GM19463 (cell line): ENCODE measurements at regions not wholly inside any gene's neighbourhood (a gene's known extent, or its start where the extent isn't known, plus 50 kb on each side); places are given as distances from the start of the nearest gene placed in this dataset.

Source experiments
- ATAC-seq: cut with Tn5 transposase; IDR thresholded peaks from one replicate; pipeline ENCODE4 v1.9.1; 2021; ENCODE audit warnings: mild to moderate bottlenecking, moderate library complexity; ENCODE audit not compliant: unreplicated experiment

DNA sequence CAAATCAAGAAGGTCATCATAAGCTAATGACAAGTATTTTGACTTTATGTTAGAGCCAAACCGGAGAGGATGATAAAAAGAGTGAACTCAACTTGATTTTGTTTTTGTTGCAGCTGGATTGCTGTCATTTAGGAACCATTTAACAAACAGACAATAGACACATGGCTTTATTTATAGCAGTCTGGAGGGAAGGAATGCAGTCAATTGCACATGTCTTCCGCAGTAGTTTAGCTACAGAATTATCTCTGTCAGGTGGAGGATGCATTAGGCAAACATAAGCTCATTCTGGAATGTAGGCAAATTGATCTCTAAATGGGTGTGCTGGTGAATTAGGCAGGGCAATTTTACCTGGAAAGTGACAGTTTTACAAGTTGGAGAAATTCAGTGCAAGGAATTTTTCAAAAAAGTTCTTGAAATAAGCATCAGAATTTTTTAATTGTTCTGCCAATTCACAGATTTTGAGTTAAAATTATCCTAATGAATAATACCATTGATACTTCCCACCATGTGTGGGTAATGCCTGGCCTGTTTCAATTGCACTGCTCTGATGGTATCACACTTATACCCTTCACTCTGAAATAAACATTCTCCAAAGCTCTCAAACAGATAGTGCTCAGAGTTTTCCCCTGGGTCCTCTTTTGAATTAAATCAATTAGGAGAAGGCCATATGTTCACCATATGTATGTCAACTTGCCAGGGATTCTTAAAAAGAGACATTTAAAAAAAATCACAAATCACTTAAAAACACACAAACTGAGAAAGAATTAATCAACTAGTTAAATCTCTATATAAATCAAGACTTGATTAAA, 318.3 kb downstream of the NDFIP2 start:
- no peak for ATAC-seq

DNA sequence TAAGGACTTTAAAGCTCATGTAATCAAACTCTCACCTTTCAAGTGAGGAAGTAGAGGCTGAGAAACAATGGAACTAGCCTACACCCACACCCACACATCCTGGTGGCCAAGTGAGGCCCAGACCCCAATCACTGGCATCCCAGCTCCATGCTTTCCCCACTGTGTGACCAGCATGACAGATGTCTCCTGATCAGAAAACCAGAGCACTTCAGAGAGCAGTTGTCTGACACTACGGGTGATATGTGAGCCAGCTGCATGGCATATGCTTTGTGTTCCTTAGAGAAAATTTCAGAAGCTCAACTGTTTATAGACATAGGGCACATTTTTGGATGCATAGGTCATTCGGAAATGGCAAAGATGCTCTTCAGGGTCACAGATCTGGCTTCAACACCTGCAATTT, 315.2 kb downstream of the NDFIP2 start:
- no peak for ATAC-seq

DNA sequence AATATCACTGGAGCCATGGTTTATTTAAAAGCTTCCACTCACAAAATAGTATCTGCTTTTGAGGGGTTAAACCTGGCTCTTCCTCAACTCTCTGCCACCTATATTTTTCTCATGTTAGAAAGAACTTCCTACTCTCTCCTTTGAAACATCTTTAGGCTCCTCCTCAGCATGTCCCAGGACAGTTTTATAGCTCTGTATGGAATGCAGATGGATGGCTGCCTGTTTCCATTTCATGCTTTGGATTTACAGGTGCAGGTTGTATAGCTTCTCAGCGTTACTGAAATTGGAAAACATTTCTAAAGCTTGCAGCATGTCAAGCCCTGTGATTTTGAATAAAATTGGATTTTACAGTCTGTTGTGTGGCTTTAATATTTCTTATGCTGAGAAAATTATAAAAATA, 314.0 kb downstream of the NDFIP2 start:
- ATAC-seq: no peak

DNA sequence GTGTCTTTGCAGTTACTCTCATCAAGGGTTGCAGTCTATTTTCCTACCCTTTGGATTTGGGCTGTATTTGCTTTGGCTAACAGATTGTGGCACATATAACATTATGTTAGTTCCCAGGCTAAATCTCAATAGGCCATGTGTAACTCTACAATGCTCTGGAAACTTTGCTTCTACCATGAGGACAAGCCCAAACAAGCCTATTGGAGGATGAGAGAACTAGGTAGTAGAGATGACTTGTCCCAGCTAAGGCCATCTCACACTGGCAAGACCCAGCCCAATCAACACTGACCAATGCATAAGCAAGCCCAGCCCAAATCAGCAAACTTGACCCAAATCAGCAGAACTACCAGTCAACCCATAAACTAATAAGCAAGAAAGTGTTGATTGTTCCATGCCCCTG, 311.8 kb downstream of the NDFIP2 start:
- no peak for ATAC-seq

DNA sequence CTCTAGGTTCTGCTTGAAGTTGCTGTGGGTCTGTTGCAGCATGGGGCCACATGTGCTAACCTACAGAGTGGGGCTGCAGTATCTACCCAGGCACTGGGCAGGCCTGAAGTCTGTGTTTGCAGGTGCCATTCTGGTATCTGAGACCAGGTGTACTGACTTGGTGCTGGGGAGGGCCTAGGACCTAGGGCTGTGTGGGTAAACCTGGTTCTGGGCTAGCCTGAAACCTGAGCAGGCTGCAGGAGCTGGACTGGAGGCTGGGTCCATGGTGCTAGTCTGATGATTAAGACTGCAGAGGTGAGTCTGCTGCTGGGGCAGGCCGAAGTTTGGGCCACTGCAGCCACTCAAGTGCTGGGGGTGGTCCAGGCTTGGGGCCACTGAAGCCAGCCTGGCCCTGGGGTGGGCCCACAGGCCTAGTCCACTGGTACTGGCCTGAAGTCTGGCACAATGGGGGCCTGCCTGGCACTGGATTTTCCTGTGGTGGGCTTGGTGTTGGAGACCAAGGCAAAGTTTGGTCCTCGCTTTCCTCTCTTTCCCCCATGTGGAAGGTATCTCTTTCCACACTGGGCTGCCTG, 310.6 kb downstream of the NDFIP2 start:
- no peak for ATAC-seq

DNA sequence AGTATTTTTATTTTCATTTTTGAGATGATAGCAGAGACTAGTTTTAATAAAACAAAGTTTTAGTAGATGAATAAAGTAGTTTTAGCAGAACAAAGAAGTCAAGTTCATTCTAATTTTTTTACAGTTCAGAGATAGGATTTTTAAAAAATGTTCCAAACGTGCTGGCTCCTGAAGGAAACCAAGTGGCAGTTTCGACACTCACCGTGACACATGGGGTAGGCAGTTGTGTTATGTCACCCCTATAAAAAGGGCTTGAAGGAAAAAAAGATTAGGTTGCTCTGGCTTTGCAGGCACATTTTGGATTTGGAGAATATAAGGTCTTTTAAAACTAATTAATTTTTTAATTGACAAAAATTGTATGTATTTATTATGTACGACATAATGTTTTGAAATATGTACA, 305.2 kb downstream of the NDFIP2 start:
- no peak for ATAC-seq

DNA sequence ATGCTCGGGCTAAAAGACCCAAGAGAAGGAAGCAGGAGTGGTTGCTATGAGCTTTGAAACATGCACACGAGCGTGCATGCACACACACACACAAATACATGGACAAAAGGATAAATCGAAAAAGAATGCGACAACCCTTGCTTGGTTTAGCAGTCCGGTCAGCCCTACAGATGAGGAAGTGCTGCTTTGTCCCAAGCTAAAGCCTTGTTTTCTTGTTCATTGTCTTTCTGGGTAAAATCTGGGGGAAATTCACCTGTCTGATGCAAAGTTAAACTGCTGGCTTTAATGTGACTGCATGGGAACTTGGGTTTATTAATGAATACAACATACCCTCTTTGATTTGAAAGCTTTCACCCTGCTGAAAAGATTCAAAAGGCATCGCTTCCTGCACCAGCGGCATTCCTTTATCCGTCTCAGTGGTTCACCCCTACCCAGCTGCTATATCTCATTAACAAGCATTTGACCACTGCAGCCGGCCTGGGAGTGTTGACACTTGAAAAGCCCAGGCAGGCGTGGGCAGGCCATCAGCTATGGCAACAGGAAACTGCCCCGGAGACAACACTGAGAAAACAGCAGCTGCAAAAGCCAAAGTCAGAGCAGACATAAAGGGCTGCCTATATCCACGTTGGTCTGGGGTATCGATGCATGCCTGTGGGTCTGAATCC, 301.7 kb downstream of the NDFIP2 start:
- ATAC-seq: no peak

DNA sequence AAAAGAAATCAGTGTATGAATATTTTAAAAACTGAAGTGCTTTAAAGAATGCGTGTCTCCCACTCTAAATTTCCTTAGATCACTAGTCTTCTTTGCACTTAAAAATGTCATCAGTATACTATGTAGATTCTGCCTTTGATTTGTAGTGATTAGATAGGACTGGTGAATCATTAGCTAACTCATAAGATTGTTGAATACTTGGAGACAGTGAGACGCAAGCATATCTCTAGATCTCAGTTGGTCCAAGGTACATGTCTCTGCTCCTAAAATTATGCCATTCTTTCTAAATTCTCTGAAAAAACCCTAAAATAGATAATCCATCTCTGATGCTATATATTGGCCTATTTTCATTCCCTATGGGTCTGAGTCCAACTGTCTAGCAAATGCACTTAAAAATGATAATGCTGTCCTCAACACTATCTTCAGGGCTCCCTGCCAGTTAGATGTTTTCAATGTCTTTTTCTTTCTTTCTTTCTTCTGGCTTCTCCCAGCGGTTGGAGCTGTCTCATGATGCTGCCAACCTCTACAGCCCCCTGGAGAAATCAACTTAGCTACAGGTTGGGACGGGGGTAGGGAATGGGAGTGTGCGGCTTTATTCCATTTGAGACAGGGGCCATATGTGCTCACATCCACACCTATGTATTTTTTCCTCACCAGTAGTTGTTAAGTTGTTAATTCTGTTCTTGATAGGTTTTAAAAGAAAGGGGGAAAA, 301.0 kb downstream of the NDFIP2 start:
- ATAC-seq: no peak

DNA sequence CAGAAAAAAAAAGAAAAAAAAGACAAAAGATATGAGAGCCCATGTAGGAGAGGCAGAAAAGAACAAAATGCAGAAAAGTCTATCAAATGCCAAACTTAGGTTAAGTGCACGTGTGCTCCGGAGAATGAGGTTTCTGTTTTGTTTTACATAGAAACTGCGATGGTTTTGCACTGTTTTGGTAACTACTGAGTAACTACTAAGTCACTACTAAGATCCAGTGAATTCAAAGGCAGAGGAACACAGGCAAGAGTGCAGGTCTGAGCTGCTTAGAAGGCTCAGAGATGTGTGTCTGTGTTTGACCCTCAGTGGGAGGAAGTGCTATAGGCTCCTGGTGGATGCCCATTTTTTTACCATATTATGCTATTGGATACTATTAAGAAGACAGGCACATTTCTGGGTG, 299.3 kb downstream of the NDFIP2 start:
- ATAC-seq: no peak

DNA sequence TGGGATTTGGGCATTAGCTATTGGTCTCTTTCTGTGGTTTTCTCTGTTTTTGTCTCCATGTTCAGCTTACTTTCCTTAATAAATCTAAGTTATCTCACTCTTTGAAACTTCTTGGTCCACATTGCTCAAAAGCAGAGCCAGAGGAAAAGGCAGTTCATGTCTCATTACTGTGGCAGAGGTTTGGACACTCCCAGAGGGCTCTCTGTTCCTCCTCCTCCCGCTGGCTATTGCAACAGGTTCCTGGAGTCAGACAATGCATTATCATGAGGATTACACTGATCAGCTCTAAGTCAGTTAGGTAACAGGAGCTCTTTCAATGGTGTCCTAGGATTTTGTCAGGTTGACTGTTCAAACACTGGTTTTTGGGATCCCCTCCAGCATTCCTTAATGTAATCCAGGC, 298.8 kb downstream of the NDFIP2 start:
- ATAC-seq: no peak

DNA sequence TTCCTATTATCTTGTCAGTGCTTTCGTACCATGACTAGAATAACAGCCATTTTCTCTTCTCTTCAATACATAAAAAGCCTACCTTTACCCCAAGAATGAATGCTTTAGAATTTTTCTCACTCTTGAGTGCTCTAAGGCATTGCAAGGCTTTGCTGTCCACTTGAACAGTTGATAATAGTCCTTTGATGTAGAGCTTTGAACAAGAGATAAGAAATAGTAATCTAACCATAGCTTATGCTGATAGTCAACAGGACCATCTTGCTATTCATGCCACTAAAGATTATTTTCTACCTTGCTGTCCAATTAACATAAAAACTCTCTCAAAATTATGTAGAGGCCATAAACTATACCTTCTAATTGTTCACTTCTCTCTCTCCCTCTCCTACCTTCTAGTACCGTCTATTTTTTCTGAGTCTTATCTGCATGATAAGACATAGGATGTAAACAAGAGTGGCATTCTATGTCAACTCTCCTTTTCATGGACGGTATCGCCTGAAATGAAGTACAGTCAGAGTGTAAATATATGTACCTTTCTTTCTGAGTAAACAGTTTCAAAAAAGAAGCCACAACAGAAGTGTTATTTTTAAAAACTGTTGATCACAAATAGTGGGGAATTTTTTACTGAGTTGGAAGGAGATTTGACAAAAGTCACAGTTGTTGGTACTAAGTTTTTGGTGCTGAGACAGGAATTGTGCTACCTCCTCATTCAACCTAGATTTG, 297.9 kb downstream of the NDFIP2 start:
- no peak for ATAC-seq

DNA sequence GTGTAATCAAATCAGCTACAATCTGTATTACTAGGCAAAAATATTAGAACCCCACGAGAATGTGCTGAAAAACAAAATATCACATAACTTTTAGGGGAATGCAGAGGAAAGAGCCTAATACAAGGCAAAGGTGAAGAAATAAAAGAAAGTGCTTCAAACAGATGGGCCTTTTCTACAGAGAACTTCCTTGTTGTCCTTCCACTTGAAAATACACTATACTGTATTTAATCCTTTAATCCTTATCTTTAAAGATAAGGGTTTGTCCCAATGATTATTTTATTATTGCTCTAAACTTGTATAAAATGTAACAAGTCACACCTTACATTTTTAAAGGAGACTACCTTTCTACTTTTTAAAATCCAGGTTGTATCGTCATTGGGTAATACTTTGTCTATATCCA, 296.5 kb downstream of the NDFIP2 start:
- no peak for ATAC-seq

DNA sequence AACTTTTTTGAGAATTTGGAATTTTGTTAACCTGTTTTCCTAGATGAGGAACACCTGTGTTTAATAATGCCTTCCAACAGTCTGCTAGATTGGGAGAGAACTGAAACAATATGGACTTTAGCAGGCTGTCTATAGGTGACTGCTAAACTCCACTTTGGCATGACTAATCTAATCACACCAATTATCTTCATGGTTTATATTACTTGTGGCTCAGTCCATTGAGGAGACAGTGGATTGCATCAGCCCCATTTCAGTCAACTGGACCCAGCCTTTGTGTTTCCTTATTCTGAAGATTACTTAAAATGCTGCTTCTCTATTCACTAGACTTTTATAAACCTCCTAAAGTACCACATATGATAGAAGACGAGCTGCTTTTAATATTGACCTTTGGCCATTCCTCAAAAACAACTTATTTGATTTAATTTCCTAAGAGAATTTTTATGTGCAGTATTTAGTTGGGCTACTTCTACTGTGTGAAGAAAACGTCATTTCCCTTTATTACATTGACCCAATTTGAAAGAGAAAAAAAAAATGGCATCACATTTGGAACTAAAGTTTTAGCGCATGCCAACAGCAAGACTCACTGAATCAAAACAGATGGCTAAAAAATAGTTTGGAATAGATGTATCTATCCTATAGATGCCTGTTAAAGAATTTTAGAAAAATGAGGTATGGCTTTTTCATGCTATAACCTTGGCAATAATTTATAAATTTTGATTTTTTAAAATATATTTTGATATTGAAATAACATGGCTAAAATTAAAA, 295.8 kb downstream of the NDFIP2 start:
- no peak for ATAC-seq

DNA sequence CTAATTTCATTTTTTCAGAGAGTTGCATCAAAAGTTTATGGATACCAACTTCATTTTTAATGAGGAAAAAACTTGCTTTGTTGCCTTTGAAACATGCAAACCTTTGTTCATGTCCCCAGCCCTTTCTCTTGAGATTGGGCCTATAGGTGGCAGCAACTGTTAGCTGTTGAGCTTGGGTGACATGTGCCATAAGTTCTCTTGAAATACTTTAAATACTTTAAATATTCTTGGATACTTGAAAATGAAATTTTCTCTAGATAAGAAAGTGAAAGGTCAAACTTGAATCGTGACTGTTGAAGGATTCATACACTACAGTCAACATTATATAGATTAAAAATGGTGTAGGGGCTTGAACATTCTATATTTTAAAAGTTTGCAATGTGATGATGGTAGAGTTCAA, 294.9 kb downstream of the NDFIP2 start:
- peak; percentile 66 for ATAC-seq

DNA sequence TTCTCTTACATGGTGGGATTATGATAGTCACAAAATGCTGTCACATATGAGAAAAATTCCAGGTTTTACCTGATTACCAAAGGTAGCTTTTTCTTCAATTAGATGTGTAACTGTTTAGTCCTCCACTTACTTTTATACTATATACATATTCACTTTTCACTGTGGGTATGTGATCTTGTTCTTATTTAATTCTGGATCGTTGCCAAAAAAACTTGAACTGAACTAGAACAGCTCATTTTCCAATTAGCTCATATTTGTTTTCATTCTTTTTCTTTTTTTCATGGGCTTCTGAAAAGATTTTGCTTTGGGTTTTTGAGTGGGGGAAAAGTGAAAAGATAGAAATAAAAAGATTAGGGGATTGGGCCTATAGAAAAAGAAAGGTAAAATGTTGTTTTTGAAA, 291.9 kb downstream of the NDFIP2 start:
- no peak for ATAC-seq

DNA sequence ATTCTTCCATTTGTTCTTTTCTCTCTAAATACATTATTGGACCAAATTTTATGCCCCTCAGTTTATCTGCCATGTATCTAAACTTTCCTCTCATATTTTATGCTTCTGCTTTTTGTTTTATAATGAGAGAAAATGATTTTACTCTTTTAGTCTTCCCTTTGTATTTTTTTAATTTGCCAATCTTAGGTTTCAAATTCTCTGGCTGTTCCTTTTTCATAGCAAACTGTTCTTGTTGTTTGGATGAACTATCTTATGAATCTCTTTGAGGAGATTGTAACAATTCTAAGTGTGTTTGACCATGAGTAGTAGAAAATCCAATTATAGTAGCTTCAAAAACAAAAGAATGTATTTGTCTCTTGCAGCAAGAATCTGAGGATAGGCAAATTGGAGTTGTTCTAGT, 290.5 kb downstream of the NDFIP2 start:
- ATAC-seq: no peak

DNA sequence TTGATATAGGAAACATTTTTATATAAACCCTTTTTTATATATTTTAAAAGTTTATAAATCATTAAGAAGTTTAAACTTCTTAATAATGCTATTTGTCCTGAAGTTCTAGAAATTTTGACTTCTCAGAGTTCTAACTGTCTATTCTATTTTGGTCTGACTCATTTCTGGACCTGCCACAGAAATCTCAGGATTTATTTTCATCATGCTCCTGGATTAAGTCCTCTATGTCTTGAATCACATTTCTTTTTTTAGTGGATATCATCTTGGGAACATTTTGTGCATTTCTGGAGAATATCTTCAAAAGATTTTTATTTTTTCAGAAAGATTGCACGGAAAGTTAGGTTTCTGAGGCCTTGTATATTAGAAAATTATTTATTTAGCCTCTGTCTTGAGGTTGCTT, 289.1 kb downstream of the NDFIP2 start:
- ATAC-seq: no peak

DNA sequence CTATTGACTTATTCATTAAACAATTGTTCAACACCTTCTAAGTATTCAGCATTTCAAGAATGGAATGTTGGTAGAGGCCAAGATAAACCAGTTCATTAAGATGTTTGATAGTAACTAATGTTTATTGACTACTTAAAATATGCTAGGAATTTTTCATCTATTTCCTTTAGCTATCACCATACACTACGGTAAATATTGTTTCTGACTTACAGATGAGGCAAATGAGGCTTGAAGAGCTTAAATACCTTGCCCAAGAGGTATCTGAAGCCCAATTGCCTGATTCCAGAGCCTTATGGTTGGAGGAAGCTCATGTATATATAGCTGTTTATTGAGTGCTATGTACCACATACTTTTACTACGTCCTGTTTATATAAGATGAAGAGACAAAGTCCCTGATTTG, 286.2 kb downstream of the NDFIP2 start:
- ATAC-seq: no peak

DNA sequence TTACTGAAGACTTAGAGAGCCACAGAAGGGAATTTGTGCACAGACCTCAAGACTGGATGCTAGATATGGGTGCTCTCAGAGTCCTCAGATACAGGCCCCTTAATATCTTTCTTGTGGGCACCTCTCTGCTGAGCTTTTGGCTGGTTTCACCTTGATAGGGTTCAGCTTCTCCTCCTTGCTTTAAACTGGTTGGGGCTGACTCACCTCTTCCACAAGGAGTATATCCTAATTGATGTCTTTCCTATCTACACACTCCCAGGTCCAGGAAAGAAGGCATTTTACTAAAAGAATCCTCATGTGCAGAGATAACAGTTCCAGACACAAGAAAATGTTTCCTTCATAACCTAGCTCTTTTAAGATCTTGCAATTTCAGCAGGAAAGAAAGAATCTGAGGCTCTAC, 284.4 kb downstream of the NDFIP2 start:
- no peak for ATAC-seq

DNA sequence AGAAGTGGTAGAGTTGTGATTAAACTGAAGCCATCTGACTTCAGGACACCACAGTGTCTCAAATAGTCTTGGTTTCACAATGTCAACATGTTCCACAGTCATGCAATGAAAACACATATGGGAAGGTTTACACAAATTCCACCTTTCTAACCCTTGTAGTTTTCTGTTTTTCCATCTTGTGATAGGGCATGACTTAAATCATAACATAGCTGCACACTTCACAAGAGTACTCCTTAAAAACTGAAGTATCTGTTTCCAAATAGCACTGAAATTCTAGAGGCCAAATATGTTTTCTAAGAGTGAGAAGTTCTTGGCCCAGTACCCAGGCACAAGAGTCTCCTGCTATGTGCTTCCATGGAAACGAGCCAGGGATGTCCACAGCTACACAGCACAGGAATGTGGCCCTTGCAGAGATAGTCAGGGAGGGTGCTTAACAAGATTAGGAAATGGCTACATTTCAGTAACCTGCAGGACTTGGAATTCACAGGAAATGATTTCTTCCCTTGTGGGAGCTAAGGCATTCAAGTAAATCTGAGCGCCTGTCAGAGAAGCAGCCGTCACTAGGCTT, 269.1 kb downstream of the NDFIP2 start:
- ATAC-seq: no peak
